Fibroblast of the aortic adventitia (primary cell): ENCODE measurements at regions not wholly inside any gene's neighbourhood (a gene's known extent, or its start where the extent isn't known, plus 50 kb on each side); places are given as distances from the start of the nearest gene placed in this dataset.

ENCODE experiments used
- DNase-seq: peaks from one replicate; pipeline ENCODE4 v3.0.0-alpha.2; 2010; ENCODE audit warnings: low read depth
- H3K4me3 ChIP-seq: 2 replicates; pipeline ENCODE4 v1.5.1; 2011; ENCODE audit warnings: low read depth, mild to moderate bottlenecking, control low read depth, low read length, moderate library complexity
- TF ChIP-seq, protein P1 (sequence below): IDR thresholded peaks from 2 replicates; pipeline ENCODE4 v1.5.1; 2011; ENCODE audit warnings: mild to moderate bottlenecking, low read length, control low read depth, inconsistent platforms; ENCODE audit not compliant: insufficient read depth

DNA sequence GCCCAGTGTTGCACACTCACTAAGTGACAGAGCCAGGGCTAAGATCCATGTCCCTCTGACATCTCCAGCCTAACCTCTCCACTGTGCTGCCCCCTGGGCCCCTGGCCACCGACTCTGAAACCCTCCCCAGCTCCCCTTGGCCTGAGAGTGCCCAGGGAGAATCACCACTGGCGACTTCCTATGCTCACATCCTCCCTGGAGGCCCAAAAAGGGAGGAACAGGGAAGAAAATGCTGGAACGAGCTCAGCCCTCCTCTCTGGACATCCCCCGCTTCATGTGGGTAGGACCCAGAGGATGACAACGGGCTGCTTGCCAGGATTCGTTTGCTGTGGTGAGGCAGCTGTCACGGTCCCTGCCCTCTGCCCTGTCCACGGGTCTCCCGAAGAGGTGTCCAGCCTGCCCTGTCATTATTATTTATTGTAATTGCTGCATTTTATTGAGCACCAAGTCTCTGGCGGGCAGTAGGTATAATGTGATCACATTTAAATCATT is 153.5 kb upstream of the RPL38 start:
- TF ChIP-seq, protein P1, sequence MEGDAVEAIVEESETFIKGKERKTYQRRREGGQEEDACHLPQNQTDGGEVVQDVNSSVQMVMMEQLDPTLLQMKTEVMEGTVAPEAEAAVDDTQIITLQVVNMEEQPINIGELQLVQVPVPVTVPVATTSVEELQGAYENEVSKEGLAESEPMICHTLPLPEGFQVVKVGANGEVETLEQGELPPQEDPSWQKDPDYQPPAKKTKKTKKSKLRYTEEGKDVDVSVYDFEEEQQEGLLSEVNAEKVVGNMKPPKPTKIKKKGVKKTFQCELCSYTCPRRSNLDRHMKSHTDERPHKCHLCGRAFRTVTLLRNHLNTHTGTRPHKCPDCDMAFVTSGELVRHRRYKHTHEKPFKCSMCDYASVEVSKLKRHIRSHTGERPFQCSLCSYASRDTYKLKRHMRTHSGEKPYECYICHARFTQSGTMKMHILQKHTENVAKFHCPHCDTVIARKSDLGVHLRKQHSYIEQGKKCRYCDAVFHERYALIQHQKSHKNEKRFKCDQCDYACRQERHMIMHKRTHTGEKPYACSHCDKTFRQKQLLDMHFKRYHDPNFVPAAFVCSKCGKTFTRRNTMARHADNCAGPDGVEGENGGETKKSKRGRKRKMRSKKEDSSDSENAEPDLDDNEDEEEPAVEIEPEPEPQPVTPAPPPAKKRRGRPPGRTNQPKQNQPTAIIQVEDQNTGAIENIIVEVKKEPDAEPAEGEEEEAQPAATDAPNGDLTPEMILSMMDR = no peak
- no peak for DNase-seq
- H3K4me3 ChIP-seq = no peak overlapping the region

DNA sequence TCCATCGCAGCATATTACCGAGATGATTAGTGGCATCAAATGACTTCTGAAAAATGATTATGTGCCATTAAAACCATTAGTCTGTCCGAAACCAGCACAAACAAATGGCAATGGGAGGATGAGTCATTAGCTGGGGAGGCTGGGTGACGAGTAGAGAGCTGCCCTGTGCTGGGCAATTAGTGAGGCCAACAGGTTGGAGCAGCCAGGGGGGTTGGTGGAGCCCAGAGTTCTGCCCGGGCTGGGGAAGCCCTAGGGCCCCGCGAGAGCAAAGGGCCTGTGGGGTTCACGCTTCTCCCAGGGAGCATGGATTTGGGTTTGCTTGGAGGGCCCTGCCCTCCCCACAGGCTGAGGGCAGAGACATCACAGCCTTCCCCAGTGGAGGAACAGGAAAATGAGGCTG is 152.1 kb upstream of the RPL38 start:
- no peak overlapping the region for H3K4me3 ChIP-seq
- TF ChIP-seq, protein P1 = no peak
- DNase-seq = no peak

DNA sequence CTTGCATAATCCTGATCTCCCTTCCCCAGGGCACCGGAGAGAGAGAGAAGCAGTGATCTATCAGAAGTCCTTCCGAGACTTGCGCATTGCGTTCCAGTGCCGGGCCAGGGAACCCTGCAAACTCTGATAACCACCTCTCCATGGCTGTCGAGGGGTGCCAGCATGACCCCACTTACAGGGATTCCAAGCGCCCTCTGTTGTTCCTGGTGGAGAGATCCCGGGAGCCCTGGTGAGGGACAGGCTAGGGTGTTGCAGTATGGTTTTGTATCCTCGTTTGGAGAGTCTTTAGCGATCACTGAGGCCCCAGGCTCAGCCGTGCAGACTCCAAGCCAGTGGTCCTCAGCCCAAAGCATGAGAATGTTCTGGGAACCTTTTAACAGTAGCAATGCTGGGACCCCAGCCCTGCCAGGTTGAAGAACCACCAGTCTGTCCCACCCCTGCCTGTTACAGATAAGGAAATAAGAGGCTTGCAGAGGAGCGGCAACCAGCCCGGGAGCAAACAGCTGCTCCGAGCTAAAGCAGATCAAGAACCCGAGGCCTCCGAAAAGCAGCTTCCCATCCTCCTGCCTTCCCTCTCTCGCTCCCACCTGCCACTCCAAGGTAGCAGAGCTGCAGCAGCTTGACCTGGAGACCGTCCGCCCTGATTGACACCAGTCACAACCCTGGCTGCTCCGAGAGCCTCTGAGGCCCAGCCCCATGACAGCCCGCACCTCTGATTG is 150.3 kb upstream of the RPL38 start:
- TF ChIP-seq, protein P1 = no peak
- no peak overlapping the region for H3K4me3 ChIP-seq
- no peak for DNase-seq

DNA sequence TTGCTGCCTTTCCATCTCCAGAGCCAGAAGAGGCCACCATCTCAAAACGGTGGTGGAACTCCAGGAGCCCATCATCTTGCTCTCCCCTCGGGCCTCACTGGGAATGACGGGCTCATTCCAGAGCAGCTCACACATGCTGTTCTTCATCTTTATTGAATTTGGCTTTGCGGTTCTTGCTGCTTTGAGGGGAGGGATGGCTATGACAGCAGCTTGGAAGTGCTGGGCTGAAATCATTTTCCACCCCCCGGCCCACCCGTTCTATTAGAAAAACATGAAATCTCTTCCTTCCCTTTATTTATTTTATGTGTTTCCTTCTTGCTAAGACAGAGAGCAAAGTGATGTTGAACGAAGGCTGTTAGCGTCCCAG is 149.8 kb upstream of the RPL38 start:
- H3K4me3 ChIP-seq = no peak overlapping the region
- TF ChIP-seq, protein P1 = no peak
- no peak for DNase-seq

DNA sequence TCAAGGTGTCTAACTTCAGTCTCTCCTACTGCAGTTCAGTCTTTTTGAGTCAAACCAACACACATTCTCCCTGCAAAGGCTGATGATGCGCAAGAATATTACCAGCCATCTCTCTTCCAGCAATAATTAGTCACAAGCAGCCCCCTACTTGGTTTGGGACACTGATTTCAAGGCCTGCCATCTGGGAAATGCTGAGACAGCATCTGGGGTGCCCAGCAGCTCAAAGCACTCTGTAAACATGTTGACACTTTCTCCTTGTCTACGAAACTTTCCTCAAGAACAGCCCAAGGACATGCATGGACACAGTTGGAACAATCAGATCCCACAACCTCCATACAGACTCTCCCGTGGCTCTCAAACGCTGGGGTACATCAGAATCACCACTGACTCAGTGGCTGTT is 149.2 kb upstream of the RPL38 start:
- DNase-seq = no peak
- TF ChIP-seq, protein P1 = no peak
- H3K4me3 ChIP-seq = no peak overlapping the region

DNA sequence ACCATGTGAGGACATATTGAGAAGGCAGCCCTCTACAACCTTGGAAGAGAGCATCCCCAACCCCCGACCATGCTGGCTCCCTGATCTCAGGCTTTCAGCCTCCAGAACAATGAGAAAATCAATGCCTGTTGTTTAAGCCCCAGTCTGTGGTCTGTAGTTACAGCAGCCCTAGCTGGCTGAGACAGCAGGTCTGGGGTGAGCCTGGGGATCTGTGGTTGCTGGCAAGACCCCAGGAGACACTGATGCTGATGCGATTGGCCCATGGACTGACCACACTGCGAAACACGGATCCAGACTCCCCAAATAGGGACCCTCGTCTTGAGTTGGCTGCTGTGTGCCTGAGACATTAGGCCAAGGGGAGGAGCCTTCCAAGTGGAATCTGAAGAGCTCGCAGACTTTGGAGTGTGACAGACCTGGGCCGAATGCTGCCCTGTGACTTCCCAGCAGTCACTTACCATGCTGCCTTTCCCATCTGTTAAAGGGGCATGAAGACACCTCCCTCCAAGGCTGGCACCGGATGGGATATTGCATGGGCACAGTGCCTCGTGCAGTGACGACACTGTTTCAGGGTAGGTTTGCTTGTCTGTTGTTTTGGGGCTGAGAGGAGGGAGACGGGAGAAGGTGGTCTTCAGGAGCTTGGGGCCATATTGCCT is 147.8 kb upstream of the RPL38 start:
- TF ChIP-seq, protein P1 = no peak
- DNase-seq = no peak
- no peak overlapping the region for H3K4me3 ChIP-seq
